HEK293T (cell line): ENCODE measurements at regions not wholly inside any gene's neighbourhood (a gene's known extent, or its start where the extent isn't known, plus 50 kb on each side); places are given as distances from the start of the nearest gene placed in this dataset.

Source experiments
- ARNT ChIP-seq: fragments of 450-650 bp; IDR thresholded peaks from 2 replicates; pipeline ENCODE4 v1.6.1; 2017; ENCODE audit warnings: mild to moderate bottlenecking
- BHLHE40 ChIP-seq: fragments of 450-650 bp; IDR thresholded peaks from 2 replicates; pipeline ENCODE4 v1.6.1; 2016; ENCODE audit warnings: mild to moderate bottlenecking, moderate library complexity, borderline replicate concordance
- CTBP1 ChIP-seq: fragments of 450-650 bp; IDR thresholded peaks from 2 replicates; pipeline ENCODE4 v1.6.1; 2016; ENCODE audit warnings: borderline replicate concordance
- ELF4 ChIP-seq: fragments of 450-650 bp; IDR thresholded peaks from 2 replicates; pipeline ENCODE4 v1.6.1; 2017; ENCODE audit warnings: antibody characterized with exemption
- FOXA1 ChIP-seq: fragments of 450-650 bp; IDR thresholded peaks from 2 replicates; pipeline ENCODE4 v1.6.1; 2016; ENCODE audit warnings: mild to moderate bottlenecking
- FOXK2 ChIP-seq: fragments of 450-650 bp; IDR thresholded peaks from 2 replicates; pipeline ENCODE4 v1.6.1; 2016; ENCODE audit warnings: mild to moderate bottlenecking
- FOXM1 ChIP-seq: fragments of 450-650 bp; IDR thresholded peaks from 2 replicates; pipeline ENCODE4 v1.6.1; 2017; ENCODE audit warnings: mild to moderate bottlenecking, borderline replicate concordance
- HDGF ChIP-seq: fragments of 450-650 bp; IDR thresholded peaks from 2 replicates; pipeline ENCODE4 v1.6.1; 2017; ENCODE audit warnings: antibody characterized with exemption, borderline replicate concordance
- L3MBTL2 ChIP-seq: fragments of 450-650 bp; conservative IDR thresholded peaks from 2 replicates; pipeline ENCODE4 v1.6.1; 2016; ENCODE audit warnings: mild to moderate bottlenecking
- LEF1 ChIP-seq: fragments of 450-650 bp; IDR thresholded peaks from 2 replicates; pipeline ENCODE4 v1.6.1; 2017; ENCODE audit warnings: mild to moderate bottlenecking, borderline replicate concordance
- SP1 ChIP-seq: fragments of 450-650 bp; IDR thresholded peaks from 2 replicates; pipeline ENCODE4 v1.6.1; 2017
- SUZ12 ChIP-seq: fragments of 450-650 bp; IDR thresholded peaks from 2 replicates; pipeline ENCODE4 v1.6.1; 2016; ENCODE audit warnings: mild to moderate bottlenecking
- TARDBP ChIP-seq: fragments of 450-650 bp; IDR thresholded peaks from 2 replicates; pipeline ENCODE4 v1.6.1; 2016
- ZNF384 ChIP-seq: fragments of 450-650 bp; IDR thresholded peaks from 2 replicates; pipeline ENCODE4 v1.6.1; 2016

GRCh38 chr6:74969591-74970267 is 236.1 kb downstream of the COL12A1 start:
- TF ChIP-seq SUZ12 (no peak), FOXM1 (no peak), FOXK2 (no peak), SP1 (no peak), ZNF384 (no peak), L3MBTL2 (no peak), HDGF (no peak), TARDBP (no peak), CTBP1 (no peak), FOXA1 (no peak), BHLHE40 (no peak), ARNT (no peak), LEF1 (no peak), ELF4 (no peak)
